Neural progenitor cell (in vitro differentiated cells): ENCODE measurements at regions not wholly inside any gene's neighbourhood (a gene's known extent, or its start where the extent isn't known, plus 50 kb on each side); places are given as distances from the start of the nearest gene placed in this dataset.

Source experiments
- DNase-seq: peaks from one replicate; pipeline ENCODE4 v3.0.0-alpha.2; 2016; ENCODE audit warnings: low spot score
- H2AFZ ChIP-seq: fragments of 200-600 bp; sonication (generic); replicated peaks from 2 replicates; pipeline ENCODE4 v1.6.1; 2016; ENCODE audit warnings: antibody characterized with exemption
- H3F3A ChIP-seq: fragments of 200-600 bp; sonication (generic); 2 replicates; pipeline ENCODE4 v1.6.1; 2016; ENCODE audit warnings: antibody characterized with exemption, low read depth
- H3K27ac ChIP-seq: fragments of 200-600 bp; sonication (generic); 2 replicates; pipeline ENCODE4 v1.5.1; 2016; ENCODE audit warnings: mild to moderate bottlenecking
- H3K27me3 ChIP-seq: fragments of 200-600 bp; sonication (generic); 2 replicates; pipeline ENCODE4 v1.6.1; 2016; ENCODE audit warnings: mild to moderate bottlenecking, moderate library complexity
- H3K36me3 ChIP-seq: fragments of 200-600 bp; sonication (generic); 2 replicates; pipeline ENCODE4 v1.5.1; 2016
- H3K4me1 ChIP-seq: fragments of 200-600 bp; sonication (generic); 2 replicates; pipeline ENCODE4 v1.6.1; 2016; ENCODE audit warnings: mixed run types
- H3K4me2 ChIP-seq: fragments of 200-600 bp; sonication (generic); 2 replicates; pipeline ENCODE4 v1.6.1; 2016
- H3K4me3 ChIP-seq: fragments of 200-600 bp; sonication (generic); 2 replicates; pipeline ENCODE4 v1.5.1; 2016
- H3K79me2 ChIP-seq: fragments of 200-600 bp; sonication (generic); 2 replicates; pipeline ENCODE4 v1.6.1; 2016; ENCODE audit warnings: low read depth
- H3K9ac ChIP-seq: fragments of 200-600 bp; sonication (generic); 2 replicates; pipeline ENCODE4 v1.6.1; 2016
- H3K9me3 ChIP-seq: fragments of 200-600 bp; sonication (generic); 2 replicates; pipeline ENCODE4 v1.5.1; 2016; ENCODE audit warnings: low read depth
- H4K20me1 ChIP-seq: fragments of 200-600 bp; sonication (generic); 2 replicates; pipeline ENCODE4 v1.6.1; 2016; ENCODE audit warnings: low read depth
- H3K27ac Mint-ChIP-seq: 3 replicates; pipeline ENCODE4 v1.8.0; 2021; ENCODE audit warnings: mixed read lengths
- H3K27me3 Mint-ChIP-seq: 2 replicates; pipeline ENCODE4 v1.8.0; 2022; ENCODE audit warnings: low read depth, mild to moderate bottlenecking, inconsistent platforms, moderate library complexity, mixed read lengths; ENCODE audit not compliant: insufficient read depth
- H3K36me3 Mint-ChIP-seq: 3 replicates; pipeline ENCODE4 v1.8.0; 2021; ENCODE audit warnings: mixed read lengths
- H3K4me1 Mint-ChIP-seq: 3 replicates; pipeline ENCODE4 v1.8.0; 2021; ENCODE audit warnings: mixed read lengths
- H3K4me3 Mint-ChIP-seq: 3 replicates; pipeline ENCODE4 v1.8.0; 2021; ENCODE audit warnings: mild to moderate bottlenecking, moderate library complexity, mixed read lengths
- H3K9me3 Mint-ChIP-seq: 3 replicates; pipeline ENCODE4 v1.8.0; 2020; ENCODE audit warnings: mixed read lengths
- CTCF ChIP-seq: fragments of 200-600 bp; sonication (generic); IDR thresholded peaks from 2 replicates; pipeline ENCODE4 v1.5.1; 2017; ENCODE audit warnings: antibody characterized with exemption, mild to moderate bottlenecking
- EZH2 ChIP-seq: fragments of 200-600 bp; sonication (generic); IDR thresholded peaks from 2 replicates; pipeline ENCODE4 v1.6.1; 2017; ENCODE audit warnings: antibody characterized with exemption, mild to moderate bottlenecking, moderate library complexity
- EZH2phosphoT487 ChIP-seq: fragments of 200-600 bp; sonication (generic); IDR thresholded peaks from 2 replicates; pipeline ENCODE4 v1.6.1; 2017; ENCODE audit warnings: antibody characterized with exemption

DNA sequence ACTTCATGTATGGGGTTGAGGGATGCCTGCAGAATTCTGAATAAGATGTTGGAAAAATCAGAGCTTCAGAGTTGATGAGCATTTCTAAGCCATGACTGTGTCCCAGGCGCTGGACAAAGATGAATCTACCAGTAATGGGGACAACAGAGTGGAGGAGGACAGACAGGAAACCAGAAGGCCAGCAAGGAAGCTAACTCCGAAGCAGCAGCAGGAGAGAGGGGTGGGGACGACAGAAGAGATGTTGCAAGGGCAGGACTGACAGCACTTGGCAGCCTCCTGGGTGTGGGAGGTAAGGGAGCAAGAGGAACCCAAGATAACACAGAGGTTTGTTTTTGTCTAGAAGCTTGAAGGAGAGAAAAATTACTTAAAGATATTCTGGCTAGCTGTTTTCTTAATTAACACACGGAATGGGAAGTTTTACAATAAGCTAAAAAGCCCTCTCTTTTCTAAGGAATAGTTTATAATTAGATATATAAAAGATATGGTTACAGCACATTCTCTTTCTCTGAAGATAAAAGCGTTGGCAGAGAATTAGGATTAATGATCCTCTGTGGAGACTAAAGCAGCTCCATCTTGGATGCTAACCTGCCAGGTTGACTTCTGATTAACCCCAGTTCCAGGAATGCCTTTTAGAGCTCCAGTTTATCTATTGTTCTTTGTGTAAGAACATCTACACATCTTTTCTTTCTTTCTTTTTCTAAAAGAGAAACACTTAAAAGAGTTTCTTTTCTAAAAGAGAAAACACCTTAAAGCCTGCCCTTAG lies 92.7 kb downstream of the TENT5C start:
- H3K4me2 ChIP-seq = no peak overlapping the region
- H3K27ac Mint-ChIP-seq = no peak overlapping the region
- no peaks in the 10 kb centered on the region for H3K79me2 ChIP-seq
- H3K4me1 Mint-ChIP-seq = no peaks in the 10 kb centered on the region
- no peaks in the 10 kb centered on the region for H3K36me3 ChIP-seq
- H3K4me3 Mint-ChIP-seq = no peak overlapping the region
- H3K9me3 ChIP-seq = no peaks in the 10 kb centered on the region
- no peak overlapping the region for H3K9ac ChIP-seq
- no peak overlapping the region for H3K4me3 ChIP-seq
- H3K27ac ChIP-seq = no peak overlapping the region
- H2AFZ ChIP-seq = no peak overlapping the region
- H4K20me1 ChIP-seq = no peaks in the 10 kb centered on the region
- no peaks in the 10 kb centered on the region for H3K4me1 ChIP-seq
- no peak for DNase-seq
- no peaks in the 10 kb centered on the region for H3F3A ChIP-seq
- peaks cover 3% of the 10 kb centered on the region for H3K27me3 Mint-ChIP-seq
- no peaks in the 10 kb centered on the region for H3K27me3 ChIP-seq
- H3K36me3 Mint-ChIP-seq = no peaks in the 10 kb centered on the region
- H3K9me3 Mint-ChIP-seq = no peaks in the 10 kb centered on the region
- no peak for TF ChIP-seq CTCF
- no peak for TF ChIP-seq EZH2phosphoT487
- TF ChIP-seq EZH2 = no peak

GRCh38 chr1:117699953-117700352 lies 94.1 kb downstream of the TENT5C start:
- no peak overlapping the region for H3K27ac ChIP-seq
- H3F3A ChIP-seq = no peaks in the 10 kb centered on the region
- no peak overlapping the region for H3K4me2 ChIP-seq
- H2AFZ ChIP-seq = no peak overlapping the region
- Mint-ChIP-seq H3K27me3 (peaks cover 3% of the 10 kb centered on the region), H3K4me1 (no peaks in the 10 kb centered on the region), H3K9me3 (no peaks in the 10 kb centered on the region), H3K36me3 (no peaks in the 10 kb centered on the region), H3K4me3 (no peak overlapping the region), H3K27ac (no peak overlapping the region)
- no peaks in the 10 kb centered on the region for H3K9me3 ChIP-seq
- H3K9ac ChIP-seq = no peak overlapping the region
- DNase-seq = no peak
- H3K27me3 ChIP-seq = no peaks in the 10 kb centered on the region
- no peaks in the 10 kb centered on the region for H4K20me1 ChIP-seq
- TF ChIP-seq EZH2phosphoT487 = no peak
- no peak for TF ChIP-seq EZH2
- no peaks in the 10 kb centered on the region for H3K4me1 ChIP-seq
- H3K4me3 ChIP-seq = no peak overlapping the region
- H3K79me2 ChIP-seq = no peaks in the 10 kb centered on the region
- no peaks in the 10 kb centered on the region for H3K36me3 ChIP-seq

DNA sequence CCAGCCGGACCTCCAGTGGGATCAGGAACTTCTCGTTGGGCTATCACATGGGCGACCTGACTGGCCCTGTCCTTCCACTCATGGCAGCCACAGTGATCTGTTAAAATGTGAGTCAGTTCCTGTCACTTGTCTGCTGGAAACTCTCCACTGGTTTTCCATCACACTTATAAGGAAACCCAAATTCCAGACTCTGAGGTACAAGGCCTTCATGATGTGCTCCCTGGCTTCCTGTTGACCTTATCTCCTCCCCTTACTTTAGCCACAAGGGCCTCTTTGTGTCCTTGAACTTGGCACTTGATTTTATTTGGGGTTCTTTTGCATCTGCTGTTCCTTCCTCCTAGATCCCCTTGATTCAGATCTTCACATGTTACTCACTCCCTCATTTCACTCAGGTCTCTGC lies 96.8 kb downstream of the TENT5C start:
- Histone ChIP-seq H4K20me1 (no peaks in the 10 kb centered on the region), H2AFZ (no peak overlapping the region), H3F3A (no peaks in the 10 kb centered on the region), H3K27ac (no peak overlapping the region), H3K79me2 (no peaks in the 10 kb centered on the region), H3K9ac (no peak overlapping the region), H3K9me3 (no peaks in the 10 kb centered on the region), H3K4me1 (peaks cover under 1% of the 10 kb centered on the region), H3K4me2 (no peak overlapping the region), H3K36me3 (no peaks in the 10 kb centered on the region), H3K4me3 (no peak overlapping the region), H3K27me3 (no peaks in the 10 kb centered on the region)
- Mint-ChIP-seq H3K4me1 (no peaks in the 10 kb centered on the region), H3K36me3 (no peaks in the 10 kb centered on the region), H3K27me3 (peaks cover 3% of the 10 kb centered on the region), H3K4me3 (no peak overlapping the region), H3K9me3 (peaks cover 7% of the 10 kb centered on the region), H3K27ac (no peak overlapping the region)
- DNase-seq = no peak
- TF ChIP-seq CTCF (no peak), EZH2phosphoT487 (no peak), EZH2 (no peak)

- no peak for TF ChIP-seq CTCF
- TF ChIP-seq EZH2 = no peak
- no peak for TF ChIP-seq EZH2phosphoT487
- DNase-seq = no peak
- Mint-ChIP-seq H3K4me1 (peaks cover 14% of the 10 kb centered on the region), H3K27ac (no peak overlapping the region), H3K9me3 (peaks cover 7% of the 10 kb centered on the region), H3K4me3 (no peak overlapping the region), H3K27me3 (peaks cover 2% of the 10 kb centered on the region), H3K36me3 (no peaks in the 10 kb centered on the region)
- no peaks in the 10 kb centered on the region for H3K27me3 ChIP-seq
- no peaks in the 10 kb centered on the region for H3K36me3 ChIP-seq
- H3K9me3 ChIP-seq = no peaks in the 10 kb centered on the region
- H3K9ac ChIP-seq = no peak overlapping the region
- H3K79me2 ChIP-seq = no peaks in the 10 kb centered on the region
- H3F3A ChIP-seq = no peaks in the 10 kb centered on the region
- no peak overlapping the region for H3K27ac ChIP-seq
- H3K4me2 ChIP-seq = no peak overlapping the region
- no peak overlapping the region for H2AFZ ChIP-seq
- peaks cover 14% of the 10 kb centered on the region for H3K4me1 ChIP-seq
- no peaks in the 10 kb centered on the region for H4K20me1 ChIP-seq
- H3K4me3 ChIP-seq = no peak overlapping the region
Measured at GRCh38 chr1:117707371-117707770, 101.5 kb downstream of the TENT5C start.
